ENCODE measurements at regions not wholly inside any gene's neighbourhood (a gene's known extent, or its start where the extent isn't known, plus 50 kb on each side); places are given as distances from the start of the nearest gene placed in this dataset.

- ChIA-PET POLR2A (no interaction called here), CTCF (no interaction called here)
- Histone ChIP-seq H3K27ac (no peak overlapping the region), H3K4me3 (no peak overlapping the region), H3K4me2 (no peak overlapping the region), H3K4me1 (no peaks in the 10 kb centered on the region), H3K9me3 (no peaks in the 10 kb centered on the region)
- FAIRE-seq, result no peak
- no peak for TF ChIP-seq POLR2AphosphoS2 (conservative IDR thresholded peaks at IDR 0.05; ENCODE audit: low read length)
- TF ChIP-seq, protein P1, sequence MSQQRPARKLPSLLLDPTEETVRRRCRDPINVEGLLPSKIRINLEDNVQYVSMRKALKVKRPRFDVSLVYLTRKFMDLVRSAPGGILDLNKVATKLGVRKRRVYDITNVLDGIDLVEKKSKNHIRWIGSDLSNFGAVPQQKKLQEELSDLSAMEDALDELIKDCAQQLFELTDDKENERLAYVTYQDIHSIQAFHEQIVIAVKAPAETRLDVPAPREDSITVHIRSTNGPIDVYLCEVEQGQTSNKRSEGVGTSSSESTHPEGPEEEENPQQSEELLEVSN (IDR thresholded peaks at IDR 0.05; ENCODE audit: borderline replicate concordance, low read depth), result no peak
- TF ChIP-seq RAD21 (conservative IDR thresholded peaks at IDR 0.05 in 1 of 2, IDR thresholded peaks at IDR 0.05 in 1 of 2), result no peak
- no peak for TF ChIP-seq EHF (CRISPR knock-in tag; IDR thresholded peaks at IDR 0.05)
- TF ChIP-seq ATOH8 (CRISPR knock-in tag; IDR thresholded peaks at IDR 0.05; ENCODE audit: low read depth), result no peak
- no peak for TF ChIP-seq POLR2A (IDR thresholded peaks at IDR 0.05; ENCODE audit: low read length)
- no peak for TF ChIP-seq NR3C1 (IDR thresholded peaks at IDR 0.05)
- no peak for TF ChIP-seq ESRRA (IDR thresholded peaks at IDR 0.05; ENCODE audit: borderline replicate concordance, low read length)
- no peak for TF ChIP-seq KDM5A (IDR thresholded peaks at IDR 0.05)
- no peak for TF ChIP-seq CHD4 (IDR thresholded peaks at IDR 0.05; ENCODE audit: borderline replicate concordance)
- no peak for TF ChIP-seq HOXA7 (CRISPR knock-in tag; IDR thresholded peaks at IDR 0.05)
- TF ChIP-seq FOSB (CRISPR knock-in tag; IDR thresholded peaks at IDR 0.05), result no peak
- no peak for TF ChIP-seq USF2 (IDR thresholded peaks at IDR 0.05)
- 21% methylated on average over 3 of the region's 3 CpGs for WGBS (ENCODE audit: missing lambda C conversion rate)
- no peak for ATAC-seq
- DNase-seq (ENCODE audit: low read depth in 1 of 2, low spot score in 1 of 2), result no peak
Observed at GRCh38 chr16:54511222-54511731, 224.7 kb upstream of the IRX3 start.

- DNase-seq (ENCODE audit: low read depth in 1 of 2, low spot score in 1 of 2) (no peak), FAIRE-seq (no peak), ATAC-seq (no peak)
- POLR2A ChIA-PET, result no interaction called here
- WGBS (ENCODE audit: missing lambda C conversion rate), result 75% methylated on average over 10 of the region's 10 CpGs
- CTCF ChIA-PET, result no interaction called here
- H3K4me2 ChIP-seq, result no peak overlapping the region
- H3K9me3 ChIP-seq, result no peaks in the 10 kb centered on the region
- no peak for TF ChIP-seq MYC (IDR thresholded peaks at IDR 0.05; ENCODE audit: borderline replicate concordance, low read length)
- H3K4me1 ChIP-seq, result no peaks in the 10 kb centered on the region
- H3K4me3 ChIP-seq, result no peak overlapping the region
- no peak overlapping the region for H3K27ac ChIP-seq
Observed at GRCh38 chr16:54510685-54511221, 224.2 kb upstream of the IRX3 start.

DNA sequence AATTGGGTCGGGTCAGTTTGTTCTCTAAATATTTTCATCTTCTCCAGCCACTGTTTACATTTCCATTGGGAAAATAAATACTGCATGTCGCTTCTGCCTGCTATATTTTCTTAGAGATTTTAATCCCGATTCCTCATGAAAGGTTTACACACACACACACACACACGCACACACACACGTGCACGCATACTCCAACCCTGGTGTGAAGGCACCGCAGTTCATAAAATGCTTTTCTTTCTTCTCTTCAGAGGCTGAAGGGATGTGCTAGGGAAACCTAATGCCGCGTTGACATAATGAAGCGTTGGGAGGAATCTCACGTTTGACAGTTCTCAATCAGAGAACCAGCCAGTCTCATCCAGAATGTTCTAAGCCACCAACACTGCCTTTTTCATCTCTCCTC, 222.9 kb upstream of the IRX3 start:
- WGBS (ENCODE audit: missing lambda C conversion rate), result 53% methylated on average over 11 of the region's 11 CpGs
- POLR2A ChIA-PET, result no interaction called here

GRCh38 chr16:54508351-54508750, 221.8 kb upstream of the IRX3 start:
- FAIRE-seq, result no peak
- CTCF ChIA-PET, result no interaction called here

More for the DNA sequence above, 222.9 kb upstream of the IRX3 start:
- Histone ChIP-seq H3K9me3 (no peaks in the 10 kb centered on the region), H3K4me1 (no peaks in the 10 kb centered on the region), H3K4me2 (no peak overlapping the region), H3K4me3 (no peak overlapping the region), H3K27ac (no peak overlapping the region)
- CTCF ChIA-PET, result no interaction called here
- no peak for ATAC-seq
- TF ChIP-seq RFX5 (IDR thresholded peaks at IDR 0.05), result no peak
- no peak for TF ChIP-seq PHF8 (IDR thresholded peaks at IDR 0.05; ENCODE audit: borderline replicate concordance, low read depth)
- TF ChIP-seq JUN (IDR thresholded peaks at IDR 0.05), result no peak
- TF ChIP-seq NPAS2 (CRISPR knock-in tag; IDR thresholded peaks at IDR 0.05; ENCODE audit: borderline replicate concordance), result no peak
- TF ChIP-seq NFE2L2 (conservative IDR thresholded peaks at IDR 0.05; ENCODE audit: low read length), result no peak
- TF ChIP-seq CBX2 (IDR thresholded peaks at IDR 0.05; ENCODE audit: borderline replicate concordance, low read depth), result no peak
- TF ChIP-seq MAZ (IDR thresholded peaks at IDR 0.05; ENCODE audit: borderline replicate concordance, low read depth, low read length), result no peak
- no peak for FAIRE-seq
- DNase-seq (ENCODE audit: low read depth in 1 of 2, low spot score in 1 of 2), result no peak

More at GRCh38 chr16:54508351-54508750, 221.8 kb upstream of the IRX3 start:
- no peak overlapping the region for H3K27ac ChIP-seq
- no peaks in the 10 kb centered on the region for H3K4me1 ChIP-seq
- no peak overlapping the region for H3K4me3 ChIP-seq
- POLR2A ChIA-PET, result no interaction called here
- WGBS (ENCODE audit: missing lambda C conversion rate), result 66% methylated on average over 12 of the region's 12 CpGs
- no peak overlapping the region for H3K4me2 ChIP-seq
- TF ChIP-seq HOXA7 (CRISPR knock-in tag; IDR thresholded peaks at IDR 0.05) (no peak), RCOR1 (IDR thresholded peaks at IDR 0.05; ENCODE audit: low read depth, low read length) (no peak), SREBF2 (IDR thresholded peaks at IDR 0.05) (no peak), ZNF302 (CRISPR knock-in tag; IDR thresholded peaks at IDR 0.05) (no peak), FOSB (CRISPR knock-in tag; IDR thresholded peaks at IDR 0.05) (no peak), RAD21 (conservative IDR thresholded peaks at IDR 0.05 in 1 of 2, IDR thresholded peaks at IDR 0.05 in 1 of 2) (no peak), MAFK (IDR thresholded peaks at IDR 0.05; ENCODE audit: partially characterized antibody) (no peak), TP53 (CRISPR knock-in tag; IDR thresholded peaks at IDR 0.05) (no peak), USF2 (IDR thresholded peaks at IDR 0.05) (no peak), POLR2A (IDR thresholded peaks at IDR 0.05; ENCODE audit: low read length) (no peak)
- TF ChIP-seq, protein P2, sequence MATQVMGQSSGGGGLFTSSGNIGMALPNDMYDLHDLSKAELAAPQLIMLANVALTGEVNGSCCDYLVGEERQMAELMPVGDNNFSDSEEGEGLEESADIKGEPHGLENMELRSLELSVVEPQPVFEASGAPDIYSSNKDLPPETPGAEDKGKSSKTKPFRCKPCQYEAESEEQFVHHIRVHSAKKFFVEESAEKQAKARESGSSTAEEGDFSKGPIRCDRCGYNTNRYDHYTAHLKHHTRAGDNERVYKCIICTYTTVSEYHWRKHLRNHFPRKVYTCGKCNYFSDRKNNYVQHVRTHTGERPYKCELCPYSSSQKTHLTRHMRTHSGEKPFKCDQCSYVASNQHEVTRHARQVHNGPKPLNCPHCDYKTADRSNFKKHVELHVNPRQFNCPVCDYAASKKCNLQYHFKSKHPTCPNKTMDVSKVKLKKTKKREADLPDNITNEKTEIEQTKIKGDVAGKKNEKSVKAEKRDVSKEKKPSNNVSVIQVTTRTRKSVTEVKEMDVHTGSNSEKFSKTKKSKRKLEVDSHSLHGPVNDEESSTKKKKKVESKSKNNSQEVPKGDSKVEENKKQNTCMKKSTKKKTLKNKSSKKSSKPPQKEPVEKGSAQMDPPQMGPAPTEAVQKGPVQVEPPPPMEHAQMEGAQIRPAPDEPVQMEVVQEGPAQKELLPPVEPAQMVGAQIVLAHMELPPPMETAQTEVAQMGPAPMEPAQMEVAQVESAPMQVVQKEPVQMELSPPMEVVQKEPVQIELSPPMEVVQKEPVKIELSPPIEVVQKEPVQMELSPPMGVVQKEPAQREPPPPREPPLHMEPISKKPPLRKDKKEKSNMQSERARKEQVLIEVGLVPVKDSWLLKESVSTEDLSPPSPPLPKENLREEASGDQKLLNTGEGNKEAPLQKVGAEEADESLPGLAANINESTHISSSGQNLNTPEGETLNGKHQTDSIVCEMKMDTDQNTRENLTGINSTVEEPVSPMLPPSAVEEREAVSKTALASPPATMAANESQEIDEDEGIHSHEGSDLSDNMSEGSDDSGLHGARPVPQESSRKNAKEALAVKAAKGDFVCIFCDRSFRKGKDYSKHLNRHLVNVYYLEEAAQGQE (IDR thresholded peaks at IDR 0.05), result no peak
- ATAC-seq (no peak), DNase-seq (ENCODE audit: low read depth in 1 of 2, low spot score in 1 of 2) (no peak)
- no peaks in the 10 kb centered on the region for H3K9me3 ChIP-seq

Data from A549 (cell line).